H1 (cell line): ENCODE measurements at regions not wholly inside any gene's neighbourhood (a gene's known extent, or its start where the extent isn't known, plus 50 kb on each side); places are given as distances from the start of the nearest gene placed in this dataset.

Experiments used
- CTCF ChIA-PET: fragments of 300-600 bp; sonication (Branson Sonifier 250); formaldehyde crosslinking; loops from one replicate; lab custom pipeline; 2021; ENCODE audit not compliant: partially characterized antibody; lab: Charles Lee
- POLR2A ChIA-PET: fragments of 300-600 bp; sonication (Branson Sonifier 250); formaldehyde crosslinking; loops from one replicate; lab custom pipeline; 2021; ENCODE audit warnings: inconsistent platforms; ENCODE audit not compliant: partially characterized antibody; lab: Charles Lee
- DNase-seq, 2 experiments: peaks; one replicate each; pipeline versions ENCODE4 v3.0.0 to v3.0.0-alpha.2; 2010 to 2022; ENCODE audit warnings: low spot score in 2 of 2, low read depth in 1 of 2, mixed read lengths in 1 of 2
- FAIRE-seq: peaks from 2 replicates; lab custom pipeline; 2011; peaks lifted over from hg19 to GRCh38; lab: Jason Lieb, UNC
- H2AFZ ChIP-seq: 2 replicates; pipeline ENCODE4 v1.8.1; 2012; ENCODE audit warnings: low read length, inconsistent platforms
- H2AK5ac ChIP-seq: 2 replicates; pipeline ENCODE4 v1.6.1; 2013; ENCODE audit warnings: low read depth, low read length
- H2BK120ac ChIP-seq: replicated peaks from 2 replicates; pipeline ENCODE3; 2013; ENCODE audit warnings: low read depth, low read length, inconsistent platforms
- H2BK12ac ChIP-seq: 2 replicates; pipeline ENCODE4 v1.6.1; 2013; ENCODE audit warnings: low read depth, low read length
- H2BK15ac ChIP-seq: 2 replicates; pipeline ENCODE4 v1.6.1; 2013; ENCODE audit warnings: low read length
- H2BK20ac ChIP-seq: 2 replicates; pipeline ENCODE4 v1.6.1; 2013; ENCODE audit warnings: low read length
- H2BK5ac ChIP-seq: 2 replicates; pipeline ENCODE4 v1.6.1; 2013; ENCODE audit warnings: low read depth, low read length
- H3K14ac ChIP-seq: 2 replicates; pipeline ENCODE4 v1.6.1; 2013; ENCODE audit warnings: inconsistent platforms; ENCODE audit not compliant: insufficient read length
- H3K18ac ChIP-seq: 2 replicates; pipeline ENCODE4 v1.6.1; 2013; ENCODE audit warnings: low read length; ENCODE audit errors: extremely low read depth
- H3K23ac ChIP-seq: 2 replicates; pipeline ENCODE4 v1.6.1; 2013; ENCODE audit warnings: inconsistent platforms; ENCODE audit not compliant: insufficient read length
- H3K23me2 ChIP-seq: 2 replicates; pipeline ENCODE4 v1.6.1; 2013; ENCODE audit warnings: low read depth, low read length
- H3K27ac ChIP-seq: 2 replicates; pipeline ENCODE4 v1.6.1; 2011; ENCODE audit warnings: low read depth, low read length, inconsistent platforms
- H3K27me3 ChIP-seq, 4 experiments: replicated peaks in 1 of 4; 1 replicate in 1 of 4; 2 replicates in 3 of 4; pipeline versions ENCODE4 v1.6.1 to v1.8.1; 2011 to 2013; ENCODE audit warnings: low read length in 3 of 4, mild to moderate bottlenecking in 3 of 4, inconsistent platforms in 2 of 4, mixed read lengths in 2 of 4, moderate library complexity in 1 of 4; ENCODE audit not compliant: control insufficient read depth in 3 of 4, insufficient read depth in 3 of 4; ENCODE audit errors: extremely low read depth in 1 of 4
- H3K36me3 ChIP-seq, 4 experiments: 2 replicates each; pipeline versions ENCODE4 v1.6.1 to v1.8.1; 2011 to 2013; ENCODE audit warnings: mild to moderate bottlenecking in 4 of 4, low read length in 3 of 4, moderate library complexity in 2 of 4, control low read depth in 1 of 4, inconsistent platforms in 1 of 4; ENCODE audit not compliant: insufficient read depth in 4 of 4, control insufficient read depth in 2 of 4
- H3K4ac ChIP-seq: replicated peaks from 2 replicates; pipeline ENCODE3; 2013; ENCODE audit warnings: low read length, low read depth, mixed read lengths, inconsistent platforms; ENCODE audit not compliant: insufficient read length
- H3K4me1 ChIP-seq, 4 experiments: replicated peaks in 1 of 4; 1 replicate in 1 of 4; 2 replicates in 3 of 4; pipeline versions ENCODE4 v1.6.1 to v1.8.1; 2011 to 2013; ENCODE audit warnings: low read length in 3 of 4, inconsistent platforms in 2 of 4, mixed read lengths in 1 of 4; ENCODE audit not compliant: insufficient read depth in 4 of 4, control insufficient read depth in 3 of 4
- H3K4me2 ChIP-seq, 2 experiments: 2 replicates each; pipeline versions ENCODE4 v1.6.1 to v1.8.1; 2011 to 2013; ENCODE audit warnings: low read depth in 2 of 2, low read length in 2 of 2, control low read depth in 1 of 2, inconsistent platforms in 1 of 2, mild to moderate bottlenecking in 1 of 2; ENCODE audit not compliant: insufficient read depth in 1 of 2
- H3K4me3 ChIP-seq, 4 experiments: fragments of 200-600, 300-600 bp in 1 of 4; sonication (generic), shearing (Covaris generic), sonication (Bioruptor Twin) in 1 of 4; 2 replicates each; pipeline versions ENCODE4 v1.5.1 to v1.8.1; 2011 to 2016; ENCODE audit warnings: low read length in 4 of 4, low read depth in 3 of 4, control low read depth in 2 of 4, inconsistent platforms in 2 of 4, mild to moderate bottlenecking in 2 of 4, mixed read lengths in 1 of 4, moderate library complexity in 1 of 4; ENCODE audit not compliant: insufficient read depth in 2 of 4; ENCODE audit errors: extremely low read depth in 1 of 4
- H3K56ac ChIP-seq: replicated peaks from 2 replicates; pipeline ENCODE3; 2013; ENCODE audit warnings: low read depth, mild to moderate bottlenecking, mixed read lengths, low read length, inconsistent platforms; ENCODE audit not compliant: insufficient read length
- H3K79me1 ChIP-seq: 2 replicates; pipeline ENCODE4 v1.6.1; 2013; ENCODE audit warnings: low read depth, low read length, control low read depth
- H3K79me2 ChIP-seq, 2 experiments: 2 replicates each; pipeline versions ENCODE4 v1.6.1 to v1.8.1; 2012 to 2013; ENCODE audit warnings: low read length in 2 of 2, mild to moderate bottlenecking in 2 of 2, inconsistent platforms in 1 of 2; ENCODE audit not compliant: insufficient read depth in 2 of 2, control insufficient read depth in 1 of 2
- H3K9ac ChIP-seq, 4 experiments: replicated peaks in 1 of 4; 1 replicate in 1 of 4; 2 replicates in 3 of 4; pipeline versions ENCODE4 v1.6.1 to v1.8.1; 2011 to 2013; ENCODE audit warnings: low read depth in 3 of 4, low read length in 3 of 4, control low read depth in 2 of 4, mild to moderate bottlenecking in 2 of 4, moderate library complexity in 2 of 4, inconsistent platforms in 1 of 4; ENCODE audit errors: extremely low read depth in 1 of 4
- H3K9me3 ChIP-seq, 2 experiments: 2 replicates each; pipeline versions ENCODE4 v1.6.1 to v1.8.1; 2012 to 2013; ENCODE audit warnings: mild to moderate bottlenecking in 2 of 2, moderate library complexity in 2 of 2, control low read depth in 1 of 2, inconsistent platforms in 1 of 2, low read depth in 1 of 2, low read length in 1 of 2, mixed read lengths in 1 of 2; ENCODE audit not compliant: insufficient read depth in 2 of 2
- H4K20me1 ChIP-seq, 2 experiments: replicated peaks in 1 of 2; 2 replicates each; pipeline versions ENCODE3 to v1.8.1; 2011 to 2013; ENCODE audit warnings: inconsistent platforms in 2 of 2, low read length in 2 of 2, mild to moderate bottlenecking in 1 of 2; ENCODE audit not compliant: insufficient read depth in 2 of 2, control insufficient read depth in 1 of 2
- H4K5ac ChIP-seq: 2 replicates; pipeline ENCODE4 v1.6.1; 2013; ENCODE audit warnings: low read length, low read depth, mixed read lengths, inconsistent platforms; ENCODE audit not compliant: insufficient read length
- H4K8ac ChIP-seq: 2 replicates; pipeline ENCODE4 v1.8.0; 2013; ENCODE audit warnings: mild to moderate bottlenecking, moderate library complexity, low read length, inconsistent platforms; ENCODE audit not compliant: insufficient read depth; ENCODE audit errors: extremely low read depth
- H4K91ac ChIP-seq: replicated peaks from 2 replicates; pipeline ENCODE3; 2013; ENCODE audit warnings: low read length, mixed read lengths, inconsistent platforms; ENCODE audit not compliant: insufficient read length
- CBX5 ChIP-seq: fragments of 300-800, 300-1000 bp; sonication (generic); IDR thresholded peaks from 2 replicates; pipeline ENCODE4 v1.7.1; 2016; ENCODE audit warnings: antibody characterized with exemption, low read length, low read depth
- NRF1 ChIP-seq: IDR thresholded peaks from 2 replicates; pipeline ENCODE4 v1.6.1; 2011; ENCODE audit warnings: mild to moderate bottlenecking, low read depth, low read length, improper control_type of control experiment
- POLR2AphosphoS5 ChIP-seq: IDR thresholded peaks from 2 replicates; pipeline ENCODE4 v1.6.1; 2011; ENCODE audit warnings: low read depth, low read length
- RNF2 ChIP-seq: fragments of 200-900, 300-1000 bp; sonication (generic); IDR thresholded peaks from 2 replicates; pipeline ENCODE4 v1.7.1; 2016; ENCODE audit warnings: borderline replicate concordance, low read depth, mild to moderate bottlenecking, antibody characterized with exemption, low read length; ENCODE audit not compliant: poor library complexity, severe bottlenecking; ENCODE audit errors: missing control alignments
- SP4 ChIP-seq: IDR thresholded peaks from 2 replicates; pipeline ENCODE4 v1.6.1; 2012; ENCODE audit warnings: low read length, inconsistent platforms
- WGBS, 2 experiments: shearing (Covaris generic) in 1 of 2; methylation state at CpG; one replicate each; pipeline versions ENCODE4 v1.1.6 to v1.1.7; 2013 to 2015; ENCODE audit warnings: low lambda C conversion rate in 2 of 2, mixed read lengths in 2 of 2, inconsistent platforms in 1 of 2, low coverage in 1 of 2, missing lambda C conversion rate in 1 of 2; ENCODE audit not compliant: insufficient replicate concordance in 2 of 2, insufficient coverage in 1 of 2, insufficient read length in 1 of 2; ENCODE audit errors: extremely low coverage in 1 of 2, missing lambda C conversion rate in 1 of 2; 5-methylcytosine and 5-hydroxymethylcytosine counted together
- TF ChIP-seq, protein P1 (sequence below): IDR thresholded peaks from 2 replicates; pipeline ENCODE4 v1.6.1; 2011; ENCODE audit warnings: low read depth, mild to moderate bottlenecking, low read length; ENCODE audit not compliant: insufficient read depth

DNA sequence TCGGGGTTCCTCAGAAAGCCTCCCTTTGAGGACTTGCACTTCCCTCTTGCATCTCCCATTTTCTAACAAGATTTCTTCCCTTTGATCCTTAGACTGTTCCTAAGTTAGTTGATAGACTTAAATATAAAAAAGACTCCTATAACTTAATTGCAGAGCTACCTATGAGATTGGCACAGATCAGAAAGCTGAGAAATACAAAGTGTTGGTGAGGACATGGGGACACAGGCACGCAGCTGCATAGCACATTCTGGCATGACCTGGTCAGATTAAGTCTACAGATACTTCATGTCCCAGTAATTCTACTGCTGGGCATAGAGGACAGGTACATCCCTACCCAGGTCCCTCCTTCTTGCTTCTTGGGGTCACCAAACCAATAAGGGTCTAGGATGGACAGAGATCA, 141.7 kb upstream of the LHX5 start:
- H3K27me3 ChIP-seq, result peaks cover 0 to 9% (median 1%) of the 10 kb centered on the region in 4 experiments; a peak in 2 of 7 replicates
- H3K14ac ChIP-seq, result no peak overlapping the region
- no peak overlapping the region for H3K56ac ChIP-seq
- ChIA-PET CTCF (interaction anchor here (1.1 to 2.3 kb wide), 4 partner anchors 10 to 151 kb away, joined by 3 to 5 read pairs (median 4); no protein-coding TSS in a partner anchor), POLR2A (no interaction called here)
- H2BK5ac ChIP-seq, result no peak overlapping the region
- H3K4ac ChIP-seq, result no peak overlapping the region
- no peak overlapping the region for H3K23ac ChIP-seq
- H3K9me3 ChIP-seq, result no peaks in the 10 kb centered on the region; a peak in 1 of 4 replicates
- H2BK12ac ChIP-seq, result 0 out of 2 replicates have a peak overlapping the region, but pooled peaks have one; percentile 71
- FAIRE-seq, result no peak
- no peak overlapping the region for H2BK120ac ChIP-seq
- no peak overlapping the region for H3K4me3 ChIP-seq
- H2BK20ac ChIP-seq, result peak overlapping the region; percentile 96
- no peak overlapping the region for H3K9ac ChIP-seq
- H2AFZ ChIP-seq, result no peak overlapping the region
- H3K18ac ChIP-seq, result no peak overlapping the region; the same call in 1 of the 2 replicates
- no peak overlapping the region for H4K8ac ChIP-seq
- TF ChIP-seq NRF1, result no peak
- TF ChIP-seq, protein P1, sequence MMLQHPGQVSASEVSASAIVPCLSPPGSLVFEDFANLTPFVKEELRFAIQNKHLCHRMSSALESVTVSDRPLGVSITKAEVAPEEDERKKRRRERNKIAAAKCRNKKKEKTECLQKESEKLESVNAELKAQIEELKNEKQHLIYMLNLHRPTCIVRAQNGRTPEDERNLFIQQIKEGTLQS, result no peak
- no peak for TF ChIP-seq POLR2AphosphoS5
- TF ChIP-seq CBX5, result no peak
- TF ChIP-seq RNF2, result no peak
- no peak for TF ChIP-seq SP4
- no peak overlapping the region for H2BK15ac ChIP-seq
- no peak overlapping the region for H4K5ac ChIP-seq
- H2AK5ac ChIP-seq, result 0 out of 2 replicates have a peak overlapping the region, but pooled peaks have one; percentile 56
- no peak overlapping the region for H3K4me2 ChIP-seq
- 88% methylated on average over 2 of the region's 2 CpGs; no CpG with 5 or more reads in 1 of the 2 experiments for WGBS, 2 experiments
- no peak overlapping the region for H4K91ac ChIP-seq
- H3K79me2 ChIP-seq, result no peaks in the 10 kb centered on the region
- peaks cover 4 to 25% (median 17%) of the 10 kb centered on the region in 4 experiments for H3K4me1 ChIP-seq
- no peaks in the 10 kb centered on the region for H3K79me1 ChIP-seq
- no peaks in the 10 kb centered on the region for H3K36me3 ChIP-seq
- no peak for DNase-seq
- peaks cover 6% of the 10 kb centered on the region for H3K23me2 ChIP-seq
- H3K27ac ChIP-seq, result no peak overlapping the region
- H4K20me1 ChIP-seq, result no peaks in the 10 kb centered on the region
